Right atrium auricular region (tissue), 2 donors: ENCODE measurements at regions not wholly inside any gene's neighbourhood (a gene's known extent, or its start where the extent isn't known, plus 50 kb on each side); places are given as distances from the start of the nearest gene placed in this dataset.

Source experiments
- DNase-seq: peaks from one replicate; pipeline ENCODE4 v3.0.0-alpha.2; 2019; ENCODE audit warnings: low spot score
- H3K27ac ChIP-seq, 2 donors: fragments of 200-600 bp; sonication (generic); 1 replicate in 1 of 2; 2 replicates in 1 of 2; pipeline ENCODE4 v1.5.1; 2016 to 2019
- H3K27me3 ChIP-seq, 2 donors: fragments of 200-600 bp; sonication (generic); one replicate each; pipeline versions ENCODE4 v1.5.1 to v1.6.0; 2017 to 2019
- H3K36me3 ChIP-seq: fragments of 200-600 bp; sonication (generic); one replicate; pipeline ENCODE4 v1.5.1; 2016
- H3K4me1 ChIP-seq, 2 donors: fragments of 200-600 bp; sonication (generic); one replicate each; pipeline versions ENCODE4 v1.5.1 to v1.6.0; 2017 to 2019
- H3K4me3 ChIP-seq, 2 donors: fragments of 200-600 bp; sonication (generic); 1 replicate in 1 of 2; 2 replicates in 1 of 2; pipeline ENCODE4 v1.5.1; 2017 to 2019; ENCODE audit warnings: mild to moderate bottlenecking in 1 of 2, moderate library complexity in 1 of 2
- H3K9me3 ChIP-seq, 2 donors: fragments of 200-600 bp; sonication (generic); one replicate each; pipeline ENCODE4 v1.5.1; 2019
- CTCF ChIP-seq, 2 donors: fragments of 200-600 bp; sonication (generic); IDR thresholded peaks; one replicate each; pipeline ENCODE4 v1.5.1; 2019; ENCODE audit warnings: antibody characterized with exemption in 2 of 2

- no peak for DNase-seq
- H3K27ac ChIP-seq = peak overlapping the region in 1 of 2 donors; percentile 36
- H3K36me3 ChIP-seq = no peaks in the 10 kb centered on the region
- H3K27me3 ChIP-seq = no peaks in the 10 kb centered on the region
- no peaks in the 10 kb centered on the region for H3K9me3 ChIP-seq
- no peak overlapping the region for H3K4me3 ChIP-seq
- H3K4me1 ChIP-seq = peaks cover 0 to 92% of the 10 kb centered on the region in 2 donors
- no peak for TF ChIP-seq CTCF (IDR thresholded peaks at IDR 0.05)
Measured at GRCh38 chr7:130987092-130987491, 253.1 kb upstream of the KLF14 start.

GRCh38 chr7:130988443-130988842, 254.4 kb upstream of the KLF14 start:
- Histone ChIP-seq H3K4me1 (peaks cover 0 to 84% of the 10 kb centered on the region in 2 donors), H3K27me3 (no peaks in the 10 kb centered on the region), H3K27ac (peak overlapping the region in 1 of 2 donors; percentile 50), H3K9me3 (no peaks in the 10 kb centered on the region), H3K36me3 (no peaks in the 10 kb centered on the region), H3K4me3 (no peak overlapping the region)
- no peak for DNase-seq
- no peak for TF ChIP-seq CTCF (IDR thresholded peaks at IDR 0.05)

DNA sequence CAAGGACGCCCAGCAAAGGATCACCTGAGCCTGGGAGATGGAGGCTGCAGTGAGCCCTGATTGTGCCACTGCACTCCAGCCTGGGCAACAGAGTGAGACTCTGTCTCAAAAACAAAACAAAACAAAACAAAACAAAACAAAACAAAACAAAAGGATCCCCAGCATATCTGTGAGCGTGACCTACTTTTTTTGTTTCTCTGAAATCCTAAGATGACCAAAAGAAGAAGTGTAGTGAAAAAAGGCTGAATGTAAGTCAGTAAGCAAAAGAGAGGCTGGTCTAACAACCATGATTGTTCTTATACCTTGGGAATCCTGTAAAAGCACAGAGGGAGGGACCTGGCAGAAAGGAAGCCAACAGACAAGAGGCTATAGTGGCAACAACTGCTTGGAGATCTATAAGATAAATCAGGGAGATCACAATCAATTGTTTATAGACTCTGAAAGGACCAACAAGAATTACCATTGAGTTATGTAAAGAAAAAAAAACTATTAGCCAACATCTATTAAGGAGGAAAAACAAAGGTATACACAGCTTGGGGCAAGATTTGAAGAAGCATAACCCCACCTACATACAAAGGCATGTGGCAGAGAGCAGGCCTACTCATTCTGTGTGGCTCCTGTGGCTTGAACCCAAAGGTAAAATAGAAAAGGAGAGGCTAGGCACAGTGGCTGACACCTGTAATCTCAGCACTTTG, 255.2 kb upstream of the KLF14 start:
- H3K4me3 ChIP-seq = no peak overlapping the region
- peak overlapping the region in 1 of 2 donors; percentile 50 for H3K27ac ChIP-seq
- H3K4me1 ChIP-seq = peaks cover 0 to 88% of the 10 kb centered on the region in 2 donors
- TF ChIP-seq CTCF (IDR thresholded peaks at IDR 0.05) = no peak
- H3K36me3 ChIP-seq = no peaks in the 10 kb centered on the region
- no peaks in the 10 kb centered on the region for H3K27me3 ChIP-seq
- no peaks in the 10 kb centered on the region for H3K9me3 ChIP-seq
- DNase-seq = no peak

DNA sequence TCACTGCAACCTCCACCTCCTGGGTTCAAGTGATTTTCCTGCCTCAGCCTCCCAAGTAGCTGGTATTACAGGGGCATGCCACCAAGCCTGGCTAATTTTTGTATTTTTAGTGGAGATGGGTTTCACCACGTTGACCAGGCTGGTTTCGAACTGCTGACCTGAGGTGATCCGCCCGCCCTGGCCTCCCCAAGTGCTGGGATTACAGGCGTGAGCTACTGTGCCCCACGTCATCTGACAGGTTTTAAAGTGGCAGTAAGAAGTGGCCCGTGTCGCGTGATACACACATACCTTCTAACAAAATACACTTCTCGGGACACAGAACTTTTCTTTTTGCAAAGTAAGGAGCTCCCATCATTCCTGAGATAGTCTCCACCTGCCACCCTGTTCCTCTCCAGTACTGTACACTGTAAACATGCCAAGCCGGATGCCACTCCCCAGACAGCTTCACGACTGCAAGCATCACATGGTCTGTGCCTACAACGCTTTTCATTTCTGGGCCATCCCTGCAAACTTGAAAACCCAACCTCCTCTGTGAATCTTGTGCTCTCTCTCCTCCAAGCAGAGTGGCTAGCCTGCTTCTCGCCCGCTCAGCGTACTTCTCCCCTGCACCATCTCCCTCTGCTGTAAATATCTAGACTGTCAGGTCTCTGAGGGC, 256.3 kb upstream of the KLF14 start:
- no peaks in the 10 kb centered on the region for H3K36me3 ChIP-seq
- no peak for DNase-seq
- no peak for TF ChIP-seq CTCF (IDR thresholded peaks at IDR 0.05)
- no peaks in the 10 kb centered on the region for H3K9me3 ChIP-seq
- peak overlapping the region in 1 of 2 donors; percentile 17 for H3K27ac ChIP-seq
- no peaks in the 10 kb centered on the region for H3K27me3 ChIP-seq
- H3K4me3 ChIP-seq = no peak overlapping the region
- peaks cover 0 to 88% of the 10 kb centered on the region in 2 donors for H3K4me1 ChIP-seq

DNA sequence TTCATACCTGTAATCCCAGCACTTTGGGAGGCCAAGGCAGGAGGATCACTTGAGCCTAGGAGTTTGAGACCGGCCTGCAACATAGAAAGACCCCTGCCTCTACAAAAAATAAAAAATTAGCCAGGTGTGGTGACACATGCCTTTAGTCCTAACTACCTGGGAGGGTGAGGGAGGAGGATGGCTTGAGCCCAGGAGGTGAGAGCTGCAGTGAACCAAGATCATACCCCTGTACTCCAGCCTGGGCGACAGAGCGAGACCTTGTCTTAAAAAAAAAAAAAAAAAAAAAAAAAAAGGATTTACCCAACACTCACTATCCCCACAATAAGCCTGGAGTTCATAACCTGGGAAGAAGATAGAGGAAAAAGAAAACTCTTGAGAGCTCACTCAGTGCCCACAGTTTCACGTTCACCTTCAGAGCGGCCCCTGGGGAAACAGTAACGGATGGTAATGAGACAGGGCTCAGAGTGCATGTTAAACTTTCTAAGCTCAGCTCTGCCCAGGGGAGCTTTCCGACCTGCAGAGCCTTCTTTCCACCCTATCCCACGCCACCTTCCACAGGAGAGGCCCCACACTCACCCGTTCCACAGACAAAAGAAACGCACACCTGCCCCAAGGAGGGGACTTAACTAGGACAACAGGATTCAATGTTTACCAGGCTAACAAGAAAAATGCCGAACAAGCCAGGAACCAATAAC, 259.8 kb upstream of the KLF14 start:
- no peak overlapping the region for H3K4me3 ChIP-seq
- no peaks in the 10 kb centered on the region for H3K27me3 ChIP-seq
- peak overlapping the region; percentile 68 to 78 for H3K27ac ChIP-seq
- DNase-seq = no peak
- H3K4me1 ChIP-seq = peaks cover 0 to 88% of the 10 kb centered on the region in 2 donors
- TF ChIP-seq CTCF (IDR thresholded peaks at IDR 0.05) = no peak
- no peaks in the 10 kb centered on the region for H3K9me3 ChIP-seq
- no peaks in the 10 kb centered on the region for H3K36me3 ChIP-seq
